ENCODE measurements at regions not wholly inside any gene's neighbourhood (a gene's known extent, or its start where the extent isn't known, plus 50 kb on each side); places are given as distances from the start of the nearest gene placed in this dataset.
"Not testable (repeated sequence)": the region's sequence is repeated elsewhere in the genome, so short reads cannot be mapped to it uniquely, and the experiment has no call there.

DNA sequence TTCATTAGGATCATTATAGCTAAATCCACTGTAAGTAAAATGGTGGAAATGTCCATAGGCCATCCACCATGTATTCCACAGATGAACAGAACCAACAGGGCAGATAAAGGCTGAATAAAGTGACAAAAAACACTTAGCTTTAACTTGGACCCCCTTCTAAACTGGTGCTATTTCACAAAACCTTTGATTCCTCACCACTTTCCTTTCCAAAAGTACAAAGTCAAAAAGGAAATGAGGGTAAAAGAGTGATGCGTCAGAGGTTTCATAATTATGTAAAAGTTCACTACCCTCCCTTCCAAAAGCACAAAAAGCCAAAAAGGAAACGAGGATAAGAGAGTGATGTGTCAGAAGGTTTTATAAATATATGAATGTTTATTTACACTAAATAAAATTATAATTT is 172.2 kb downstream of the TBX15 start:
- CTCF ChIA-PET, result no interaction called here
- TF ChIP-seq, protein P1, sequence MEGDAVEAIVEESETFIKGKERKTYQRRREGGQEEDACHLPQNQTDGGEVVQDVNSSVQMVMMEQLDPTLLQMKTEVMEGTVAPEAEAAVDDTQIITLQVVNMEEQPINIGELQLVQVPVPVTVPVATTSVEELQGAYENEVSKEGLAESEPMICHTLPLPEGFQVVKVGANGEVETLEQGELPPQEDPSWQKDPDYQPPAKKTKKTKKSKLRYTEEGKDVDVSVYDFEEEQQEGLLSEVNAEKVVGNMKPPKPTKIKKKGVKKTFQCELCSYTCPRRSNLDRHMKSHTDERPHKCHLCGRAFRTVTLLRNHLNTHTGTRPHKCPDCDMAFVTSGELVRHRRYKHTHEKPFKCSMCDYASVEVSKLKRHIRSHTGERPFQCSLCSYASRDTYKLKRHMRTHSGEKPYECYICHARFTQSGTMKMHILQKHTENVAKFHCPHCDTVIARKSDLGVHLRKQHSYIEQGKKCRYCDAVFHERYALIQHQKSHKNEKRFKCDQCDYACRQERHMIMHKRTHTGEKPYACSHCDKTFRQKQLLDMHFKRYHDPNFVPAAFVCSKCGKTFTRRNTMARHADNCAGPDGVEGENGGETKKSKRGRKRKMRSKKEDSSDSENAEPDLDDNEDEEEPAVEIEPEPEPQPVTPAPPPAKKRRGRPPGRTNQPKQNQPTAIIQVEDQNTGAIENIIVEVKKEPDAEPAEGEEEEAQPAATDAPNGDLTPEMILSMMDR (IDR thresholded peaks at IDR 0.05; ENCODE audit: control extremely low read depth, extremely low read depth, low read depth, missing control alignments), result no peak
- POLR2A ChIA-PET, result no interaction called here
- no peak for DNase-seq (ENCODE audit: extremely low spot score)

GRCh38 chr1:118812555-118812954 is 175.6 kb downstream of the TBX15 start:
- POLR2A ChIA-PET, result no interaction called here
- DNase-seq (ENCODE audit: extremely low spot score), result no peak
- CTCF ChIA-PET, result interaction anchor here (1.6 kb wide), 1 partner anchor 10 kb away, joined by 3 read pairs; no protein-coding TSS in a partner anchor
- TF ChIP-seq, protein P1 (IDR thresholded peaks at IDR 0.05; ENCODE audit: control extremely low read depth, extremely low read depth, low read depth, missing control alignments), result no peak

DNA sequence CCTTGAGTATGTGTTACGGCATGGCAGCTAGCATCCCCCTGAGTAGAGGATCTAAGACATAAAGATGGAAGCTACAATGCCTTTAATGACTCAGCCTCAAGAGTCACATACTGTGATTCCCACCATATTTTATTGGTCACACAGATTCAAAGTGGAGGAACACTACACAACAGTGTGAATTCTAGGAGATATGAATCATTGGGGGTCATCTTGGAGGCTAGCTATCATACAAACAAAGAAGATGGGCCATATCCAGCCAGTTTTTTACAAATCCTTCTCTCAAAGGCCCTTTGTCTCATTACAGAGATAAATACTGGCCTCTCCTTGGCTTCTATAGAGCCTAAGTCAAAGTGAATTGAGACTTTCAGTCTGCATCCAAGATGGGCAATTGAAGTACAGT is 177.0 kb downstream of the TBX15 start:
- CTCF ChIA-PET, result interaction anchor here (1.1 kb wide), 1 partner anchor 9 kb away, joined by 3 read pairs; no protein-coding TSS in a partner anchor
- no peak for DNase-seq (ENCODE audit: extremely low spot score)
- POLR2A ChIA-PET, result no interaction called here
- TF ChIP-seq, protein P1 (IDR thresholded peaks at IDR 0.05; ENCODE audit: control extremely low read depth, extremely low read depth, low read depth, missing control alignments), result no peak

DNA sequence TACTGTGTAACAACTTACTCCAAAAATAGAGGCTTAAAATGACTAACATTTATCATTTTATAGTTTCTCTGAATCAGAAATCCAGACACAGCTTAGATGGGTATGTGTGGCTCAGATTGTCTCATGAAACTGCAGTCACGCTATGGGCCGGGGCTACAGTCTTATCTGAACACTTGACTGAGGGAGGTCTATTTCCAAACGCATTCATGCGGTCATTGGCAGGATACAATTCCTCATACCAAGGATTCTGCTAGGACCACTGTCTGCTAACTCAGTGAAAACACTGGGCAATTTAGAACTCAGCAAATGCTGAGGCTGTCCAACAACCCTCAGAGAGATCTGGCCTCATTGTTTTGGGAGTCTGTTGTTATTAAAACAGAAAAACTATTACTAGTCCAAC is 178.6 kb downstream of the TBX15 start:
- TF ChIP-seq, protein P1 (IDR thresholded peaks at IDR 0.05; ENCODE audit: control extremely low read depth, extremely low read depth, low read depth, missing control alignments), result no peak
- POLR2A ChIA-PET, result no interaction called here
- CTCF ChIA-PET, result no interaction called here

DNA sequence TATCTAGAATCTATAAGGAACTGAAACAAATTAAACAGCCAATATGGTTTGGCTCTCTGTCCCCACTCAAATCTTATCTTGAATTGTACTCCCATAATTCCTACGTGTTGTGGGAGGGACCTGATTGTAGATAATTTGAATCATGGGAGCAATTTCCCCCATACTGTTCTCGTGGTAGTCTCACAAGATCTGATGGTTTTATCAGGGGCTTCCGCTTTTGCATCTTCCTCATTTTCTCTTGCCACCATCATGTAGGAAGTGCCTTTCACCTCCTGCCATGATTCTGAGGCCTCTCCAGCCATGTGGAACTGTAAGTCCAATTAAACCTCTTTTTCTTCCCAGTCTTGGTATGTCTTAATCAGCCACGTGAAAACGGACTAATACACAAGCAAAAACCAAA is 185.0 kb downstream of the TBX15 start:
- DNase-seq (ENCODE audit: extremely low spot score); POLR2A ChIA-PET: not testable (repeated sequence)
- CTCF ChIA-PET, result interaction anchor here (1.6 kb wide), 1 partner anchor 8 kb away, joined by 4 read pairs; no protein-coding TSS in a partner anchor

More for the DNA sequence above, 178.6 kb downstream of the TBX15 start:
- no peak for DNase-seq (ENCODE audit: extremely low spot score)

DNA sequence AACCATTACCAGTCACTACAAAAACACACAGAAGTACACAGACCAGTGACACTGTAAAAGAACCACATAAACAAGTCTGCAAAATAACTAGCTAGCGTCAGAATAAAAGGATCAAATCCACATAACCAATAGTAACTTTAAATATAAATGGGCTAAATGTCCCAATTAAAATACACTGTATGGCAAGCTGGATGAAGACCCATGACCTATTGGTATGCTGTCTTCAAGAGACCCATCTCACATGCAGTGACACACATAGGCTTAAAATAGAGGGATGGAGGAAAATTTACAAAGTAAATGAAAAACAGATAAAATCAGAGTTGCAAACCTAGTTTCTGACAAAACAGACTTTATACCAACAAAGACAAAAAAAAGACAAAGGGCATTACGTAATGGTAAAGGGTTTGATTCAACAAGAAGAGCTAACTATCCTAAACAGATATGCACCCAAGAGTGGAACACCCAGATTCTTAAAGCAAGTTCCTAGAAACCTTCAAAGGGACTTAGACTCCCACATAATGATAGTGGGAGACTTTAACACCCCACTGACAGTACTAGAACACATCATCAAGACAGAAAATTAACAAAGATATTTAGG is 196.9 kb downstream of the TBX15 start:
- CTCF ChIA-PET, result no interaction called here
- no peak for DNase-seq (ENCODE audit: extremely low spot score)
- TF ChIP-seq, protein P1 (IDR thresholded peaks at IDR 0.05; ENCODE audit: control extremely low read depth, extremely low read depth, low read depth, missing control alignments), result no peak
- POLR2A ChIA-PET, result no interaction called here

GRCh38 chr1:118788463-118788862 is 199.7 kb downstream of the TBX15 start:
- DNase-seq (ENCODE audit: extremely low spot score), result no peak
- TF ChIP-seq, protein P1 (IDR thresholded peaks at IDR 0.05; ENCODE audit: control extremely low read depth, extremely low read depth, low read depth, missing control alignments), result no peak
- POLR2A ChIA-PET, result no interaction called here

More at GRCh38 chr1:118788463-118788862, 199.7 kb downstream of the TBX15 start:
- CTCF ChIA-PET, result interaction anchor here (1.0 to 1.5 kb wide), 3 partner anchors 9 to 23 kb away, joined by 3 read pairs; no protein-coding TSS in a partner anchor

Data from GM10248 (cell line).